Gastrocnemius medialis (tissue), 4 donors: ENCODE measurements at regions not wholly inside any gene's neighbourhood (a gene's known extent, or its start where the extent isn't known, plus 50 kb on each side); places are given as distances from the start of the nearest gene placed in this dataset.

ENCODE experiments used
- ATAC-seq, 2 donors: fragments of 150-250 bp; one replicate each; pipeline ENCODE4 v1.9.1; 2016
- DNase-seq, 2 donors: peaks; one replicate each; pipeline ENCODE4 v3.0.0-alpha.2; 2019
- H3K27ac ChIP-seq, 4 donors: fragments of 200-600 bp; sonication (generic); 1 replicate in 1 of 4; 2 replicates in 3 of 4; pipeline ENCODE4 v1.5.1; 2016 to 2018; ENCODE audit warnings: mild to moderate bottlenecking in 2 of 4, moderate library complexity in 1 of 4
- H3K27me3 ChIP-seq, 3 donors: fragments of 200-600 bp; sonication (generic) in 2 of 3; 1 replicate in 1 of 3; 2 replicates in 2 of 3; pipeline versions ENCODE4 v1.5.1 to v1.6.0; 2016 to 2019; ENCODE audit warnings: mild to moderate bottlenecking in 1 of 3, moderate library complexity in 1 of 3
- H3K36me3 ChIP-seq, 2 donors: fragments of 200-600 bp; sonication (generic) in 1 of 2; one replicate each; pipeline ENCODE4 v1.5.1; 2017 to 2018
- H3K4me1 ChIP-seq, 2 donors: fragments of 200-600 bp; sonication (generic) in 1 of 2; one replicate each; pipeline ENCODE4 v1.5.1; 2016 to 2017; ENCODE audit warnings: mild to moderate bottlenecking in 2 of 2
- H3K4me3 ChIP-seq, 4 donors: fragments of 200-600 bp; sonication (generic) in 3 of 4; 1 replicate in 1 of 4; 2 replicates in 3 of 4; pipeline ENCODE4 v1.5.1; 2016 to 2019; ENCODE audit warnings: mild to moderate bottlenecking in 2 of 4
- H3K9me3 ChIP-seq, 3 donors: fragments of 200-600 bp; sonication (generic) in 2 of 3; 1 replicate in 1 of 3; 2 replicates in 2 of 3; pipeline ENCODE4 v1.5.1; 2016 to 2019
- CTCF ChIP-seq, 5 experiments: fragments of 450-650 bp in 3 of 5; fragments of 200-600 bp in 2 of 5; sonication (generic) in 2 of 5; IDR thresholded peaks in 4 of 5; conservative IDR thresholded peaks in 1 of 5; 1 replicate in 4 of 5; 2 replicates in 1 of 5; pipeline ENCODE4 v1.5.1; 2016 to 2019; ENCODE audit warnings: antibody characterized with exemption in 5 of 5, mild to moderate bottlenecking in 3 of 5, moderate library complexity in 3 of 5
- POLR2A ChIP-seq, 2 donors: fragments of 450-650 bp; IDR thresholded peaks; one replicate each; pipeline ENCODE4 v1.6.1; 2017; ENCODE audit warnings: antibody characterized with exemption in 2 of 2, mild to moderate bottlenecking in 2 of 2, moderate library complexity in 2 of 2
- in situ Hi-C, 4 donors: fragments of 200-750 bp; cut with MboI; loops; one replicate each; pipeline versions ENCODE4 v1.15.0 to v1.8.0; 2017; ENCODE audit warnings: low sequenced_read_pairs in 4 of 4
- intact Hi-C: fragments of 100-400 bp; cut with DNase I; formaldehyde crosslinking; loops from one replicate; pipeline ENCODE4 v1.15.1; 2023; ENCODE audit warnings: low total_unique reads

GRCh38 chr21:24552491-24552890, 1054.8 kb downstream of the MRPL39 start:
- in situ Hi-C loops (no loop called here), intact Hi-C loops (no loop called here)
- Histone ChIP-seq H3K4me3 (no peak overlapping the region), H3K4me1 (no peaks in the 10 kb centered on the region), H3K9me3 (no peaks in the 10 kb centered on the region), H3K27me3 (no peaks in the 10 kb centered on the region), H3K36me3 (no peaks in the 10 kb centered on the region), H3K27ac (no peak overlapping the region)
- DNase-seq (no peak), ATAC-seq (no peak)
- TF ChIP-seq POLR2A (IDR thresholded peaks at IDR 0.05) (no peak), CTCF (IDR thresholded peaks at IDR 0.05 in 4 of 5, conservative IDR thresholded peaks at IDR 0.05 in 1 of 5) (no peak)

GRCh38 chr21:24545807-24546361, 1061.4 kb downstream of the MRPL39 start:
- TF ChIP-seq CTCF (IDR thresholded peaks at IDR 0.05 in 4 of 5, conservative IDR thresholded peaks at IDR 0.05 in 1 of 5) (no peak), POLR2A (IDR thresholded peaks at IDR 0.05) (no peak)

GRCh38 chr21:24514081-24514733, 1093.1 kb downstream of the MRPL39 start:
- Histone ChIP-seq H3K27me3 (no peaks in the 10 kb centered on the region), H3K36me3 (no peaks in the 10 kb centered on the region), H3K4me1 (no peaks in the 10 kb centered on the region), H3K4me3 (no peak overlapping the region), H3K9me3 (no peaks in the 10 kb centered on the region), H3K27ac (no peak overlapping the region)
- TF ChIP-seq CTCF (IDR thresholded peaks at IDR 0.05 in 4 of 5, conservative IDR thresholded peaks at IDR 0.05 in 1 of 5) (peak in 1 of 5 experiments; percentile 1), POLR2A (IDR thresholded peaks at IDR 0.05) (no peak)
- ATAC-seq (no peak), DNase-seq (no peak)
- intact Hi-C loops: no loop called here
- in situ Hi-C loops: no loop called here

More at GRCh38 chr21:24545807-24546361, 1061.4 kb downstream of the MRPL39 start:
- in situ Hi-C loops (no loop called here), intact Hi-C loops (no loop called here)
- no peak overlapping the region for H3K27ac ChIP-seq
- H3K27me3 ChIP-seq: no peaks in the 10 kb centered on the region
- H3K4me3 ChIP-seq: no peak overlapping the region
- H3K9me3 ChIP-seq: no peaks in the 10 kb centered on the region
- no peaks in the 10 kb centered on the region for H3K4me1 ChIP-seq
- H3K36me3 ChIP-seq: no peaks in the 10 kb centered on the region
- no peak for ATAC-seq
- no peak for DNase-seq

- in situ Hi-C loops: no loop called here
- H3K36me3 ChIP-seq: no peaks in the 10 kb centered on the region
- DNase-seq (no peak), ATAC-seq (no peak)
- no peaks in the 10 kb centered on the region for H3K27me3 ChIP-seq
- H3K4me1 ChIP-seq: no peaks in the 10 kb centered on the region
- intact Hi-C loops: no loop called here
- no peaks in the 10 kb centered on the region for H3K9me3 ChIP-seq
- H3K4me3 ChIP-seq: no peak overlapping the region
- no peak overlapping the region for H3K27ac ChIP-seq
- no peak for TF ChIP-seq CTCF (IDR thresholded peaks at IDR 0.05 in 4 of 5, conservative IDR thresholded peaks at IDR 0.05 in 1 of 5)
- no peak for TF ChIP-seq POLR2A (IDR thresholded peaks at IDR 0.05)
Observed at GRCh38 chr21:24509131-24509530, 1098.2 kb downstream of the MRPL39 start.
